ENCODE measurements at regions not wholly inside any gene's neighbourhood (a gene's known extent, or its start where the extent isn't known, plus 50 kb on each side); places are given as distances from the start of the nearest gene placed in this dataset.

DNA sequence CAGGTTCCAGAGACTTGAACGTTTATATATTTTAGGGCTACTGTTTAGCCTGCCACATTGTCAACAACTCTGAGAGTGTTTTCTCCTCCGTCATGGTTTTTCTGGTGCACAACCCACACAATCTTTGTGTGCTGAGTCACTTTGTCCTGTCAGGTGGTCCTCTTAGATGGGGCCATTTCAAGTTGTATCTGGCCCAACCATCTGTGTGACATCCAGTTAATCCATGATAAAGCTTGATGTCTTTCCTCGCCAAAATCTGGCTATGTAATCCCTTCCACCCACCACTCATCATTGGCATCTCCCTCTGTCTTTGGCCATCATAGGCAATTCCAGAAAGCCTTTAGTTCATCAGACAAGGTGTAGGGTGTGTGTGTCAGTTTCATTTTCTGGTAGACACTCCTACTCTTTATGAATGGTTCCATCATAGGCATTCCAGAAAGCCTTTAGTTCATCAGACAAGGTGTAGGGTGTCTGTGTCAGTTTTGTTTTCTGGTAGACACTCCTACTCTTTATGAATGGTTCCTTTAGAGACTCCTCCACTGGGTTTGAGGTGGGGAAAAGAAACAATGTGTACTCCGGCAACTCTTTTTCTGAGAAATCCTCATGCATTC, 282.0 kb upstream of the ACTBL2 start:
- no peak for DNase-seq
- Histone ChIP-seq H3K4me1 (ENCODE audit: insufficient read depth) (no peaks in the 10 kb centered on the region), H3K27ac (no peak overlapping the region), H3K36me3 (no peaks in the 10 kb centered on the region), H3K4me3 (no peak overlapping the region), H3K9me3 (no peaks in the 10 kb centered on the region), H3K27me3 (no peaks in the 10 kb centered on the region)
- TF ChIP-seq, protein P1, sequence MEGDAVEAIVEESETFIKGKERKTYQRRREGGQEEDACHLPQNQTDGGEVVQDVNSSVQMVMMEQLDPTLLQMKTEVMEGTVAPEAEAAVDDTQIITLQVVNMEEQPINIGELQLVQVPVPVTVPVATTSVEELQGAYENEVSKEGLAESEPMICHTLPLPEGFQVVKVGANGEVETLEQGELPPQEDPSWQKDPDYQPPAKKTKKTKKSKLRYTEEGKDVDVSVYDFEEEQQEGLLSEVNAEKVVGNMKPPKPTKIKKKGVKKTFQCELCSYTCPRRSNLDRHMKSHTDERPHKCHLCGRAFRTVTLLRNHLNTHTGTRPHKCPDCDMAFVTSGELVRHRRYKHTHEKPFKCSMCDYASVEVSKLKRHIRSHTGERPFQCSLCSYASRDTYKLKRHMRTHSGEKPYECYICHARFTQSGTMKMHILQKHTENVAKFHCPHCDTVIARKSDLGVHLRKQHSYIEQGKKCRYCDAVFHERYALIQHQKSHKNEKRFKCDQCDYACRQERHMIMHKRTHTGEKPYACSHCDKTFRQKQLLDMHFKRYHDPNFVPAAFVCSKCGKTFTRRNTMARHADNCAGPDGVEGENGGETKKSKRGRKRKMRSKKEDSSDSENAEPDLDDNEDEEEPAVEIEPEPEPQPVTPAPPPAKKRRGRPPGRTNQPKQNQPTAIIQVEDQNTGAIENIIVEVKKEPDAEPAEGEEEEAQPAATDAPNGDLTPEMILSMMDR (IDR thresholded peaks at IDR 0.05), result no peak
- TF ChIP-seq EP300 (IDR thresholded peaks at IDR 0.05) (no peak), POLR2A (IDR thresholded peaks at IDR 0.05) (no peak)
- 66 to 93% (median 82%) methylated on average over 4 of the region's 4 CpGs for WGBS, 3 donors
- intact Hi-C loops (cut with DNase I), result no loop called here

DNA sequence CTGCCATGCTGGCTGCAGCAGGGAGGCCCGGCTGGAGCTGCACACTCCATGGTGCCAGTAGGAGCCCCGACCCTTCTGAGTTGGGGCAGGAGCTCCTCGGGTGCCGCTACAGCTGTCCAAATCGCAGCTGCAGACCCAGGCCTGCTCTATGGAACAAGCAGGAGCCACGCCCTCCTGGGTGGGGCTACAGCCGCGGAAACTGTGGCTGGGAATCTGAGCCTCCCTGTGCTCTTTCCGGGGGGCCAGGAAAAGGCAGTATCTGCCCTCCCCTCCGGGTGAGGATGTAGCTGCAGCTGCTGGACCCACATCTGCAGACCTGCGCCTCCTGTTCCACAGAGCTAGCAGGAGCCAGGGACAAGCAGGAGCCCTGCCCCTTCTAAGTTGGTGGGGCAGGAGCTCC, 278.9 kb upstream of the ACTBL2 start:
- intact Hi-C loops (cut with DNase I), result no loop called here
- H3K27ac ChIP-seq, result no peak overlapping the region
- no peaks in the 10 kb centered on the region for H3K27me3 ChIP-seq
- no peak for DNase-seq
- no peaks in the 10 kb centered on the region for H3K36me3 ChIP-seq
- no peak overlapping the region for H3K4me3 ChIP-seq
- no peaks in the 10 kb centered on the region for H3K9me3 ChIP-seq
- TF ChIP-seq EP300 (IDR thresholded peaks at IDR 0.05) (no peak), POLR2A (IDR thresholded peaks at IDR 0.05) (no peak)
- TF ChIP-seq, protein P1 (IDR thresholded peaks at IDR 0.05), result no peak
- 91 to 95% (median 93%) methylated on average over 11 of the region's 11 CpGs for WGBS, 3 donors
- no peaks in the 10 kb centered on the region for H3K4me1 ChIP-seq (ENCODE audit: insufficient read depth)

DNA sequence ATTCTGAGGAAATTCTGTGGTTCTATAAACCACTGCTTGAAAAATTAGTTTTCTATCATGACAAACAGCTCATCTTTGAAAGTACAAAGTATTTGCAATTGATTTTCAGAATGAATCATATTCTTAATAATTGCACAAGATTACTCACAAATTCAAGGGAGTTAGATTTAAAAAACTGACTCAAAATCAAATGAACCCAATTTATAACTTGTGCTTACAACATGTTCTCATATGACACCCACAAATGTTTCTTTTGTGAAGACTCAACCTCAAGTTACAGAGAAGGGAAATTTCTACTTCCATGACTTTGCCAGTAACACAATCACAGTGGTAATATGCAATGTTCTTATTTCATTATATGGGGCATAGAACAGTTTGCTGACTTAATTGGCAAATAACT, 272.0 kb upstream of the ACTBL2 start:
- no peak for DNase-seq
- TF ChIP-seq, protein P1 (IDR thresholded peaks at IDR 0.05), result no peak
- TF ChIP-seq POLR2A (IDR thresholded peaks at IDR 0.05), result no peak
- no peak for TF ChIP-seq EP300 (IDR thresholded peaks at IDR 0.05)
- no peaks in the 10 kb centered on the region for H3K4me1 ChIP-seq (ENCODE audit: insufficient read depth)
- H3K36me3 ChIP-seq, result no peaks in the 10 kb centered on the region
- no peaks in the 10 kb centered on the region for H3K9me3 ChIP-seq
- H3K27ac ChIP-seq, result no peak overlapping the region
- H3K27me3 ChIP-seq, result no peaks in the 10 kb centered on the region
- no peak overlapping the region for H3K4me3 ChIP-seq
- intact Hi-C loops (cut with DNase I), result no loop called here

- Histone ChIP-seq H3K4me3 (no peak overlapping the region), H3K27me3 (no peaks in the 10 kb centered on the region), H3K4me1 (ENCODE audit: insufficient read depth) (no peaks in the 10 kb centered on the region), H3K27ac (no peak overlapping the region), H3K36me3 (no peaks in the 10 kb centered on the region), H3K9me3 (no peaks in the 10 kb centered on the region)
- 96 to 98% (median 98%) methylated on average over 1 of the region's 1 CpG for WGBS, 3 donors
- DNase-seq, result no peak
- TF ChIP-seq POLR2A (IDR thresholded peaks at IDR 0.05) (no peak), EP300 (IDR thresholded peaks at IDR 0.05) (no peak)
- TF ChIP-seq, protein P1 (IDR thresholded peaks at IDR 0.05), result no peak
- intact Hi-C loops (cut with DNase I), result no loop called here
Measured at GRCh38 chr5:57753446-57753845, 270.8 kb upstream of the ACTBL2 start.

Measured in ovary (tissue), 7 donors.